ENCODE measurements at regions not wholly inside any gene's neighbourhood (a gene's known extent, or its start where the extent isn't known, plus 50 kb on each side); places are given as distances from the start of the nearest gene placed in this dataset.
"Not testable (repeated sequence)": the region's sequence is repeated elsewhere in the genome, so short reads cannot be mapped to it uniquely, and the experiment has no call there.

GRCh38 chr10:119996944-119997343 is 104.4 kb downstream of the SEC23IP start:
- DNase-seq (ENCODE audit: low read depth in 3 of 3), result no peak

GRCh38 chr10:119997429-119997828 is 104.9 kb downstream of the SEC23IP start:
- no peak for DNase-seq (ENCODE audit: low read depth in 3 of 3)

DNA sequence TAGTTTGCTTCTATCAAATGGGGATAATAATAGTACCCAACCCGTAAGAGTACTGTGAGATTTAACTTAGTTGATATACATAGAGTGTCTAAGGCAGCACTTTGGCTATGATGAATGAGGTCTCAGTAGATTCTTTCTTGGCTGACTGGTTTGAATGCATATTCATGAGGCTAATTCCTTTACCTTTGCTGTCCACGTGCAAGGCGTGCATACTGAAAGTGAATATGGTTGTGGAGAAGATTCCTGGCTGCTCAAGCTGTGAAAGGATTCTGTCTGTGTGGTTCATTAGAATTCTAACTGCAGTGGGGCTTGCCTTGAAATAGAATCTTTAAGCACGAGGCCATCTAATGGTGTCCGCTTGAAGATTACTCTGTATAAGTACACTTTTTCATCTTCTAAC is 110.3 kb downstream of the SEC23IP start:
- DNase-seq (ENCODE audit: low read depth in 3 of 3), result no peak

DNA sequence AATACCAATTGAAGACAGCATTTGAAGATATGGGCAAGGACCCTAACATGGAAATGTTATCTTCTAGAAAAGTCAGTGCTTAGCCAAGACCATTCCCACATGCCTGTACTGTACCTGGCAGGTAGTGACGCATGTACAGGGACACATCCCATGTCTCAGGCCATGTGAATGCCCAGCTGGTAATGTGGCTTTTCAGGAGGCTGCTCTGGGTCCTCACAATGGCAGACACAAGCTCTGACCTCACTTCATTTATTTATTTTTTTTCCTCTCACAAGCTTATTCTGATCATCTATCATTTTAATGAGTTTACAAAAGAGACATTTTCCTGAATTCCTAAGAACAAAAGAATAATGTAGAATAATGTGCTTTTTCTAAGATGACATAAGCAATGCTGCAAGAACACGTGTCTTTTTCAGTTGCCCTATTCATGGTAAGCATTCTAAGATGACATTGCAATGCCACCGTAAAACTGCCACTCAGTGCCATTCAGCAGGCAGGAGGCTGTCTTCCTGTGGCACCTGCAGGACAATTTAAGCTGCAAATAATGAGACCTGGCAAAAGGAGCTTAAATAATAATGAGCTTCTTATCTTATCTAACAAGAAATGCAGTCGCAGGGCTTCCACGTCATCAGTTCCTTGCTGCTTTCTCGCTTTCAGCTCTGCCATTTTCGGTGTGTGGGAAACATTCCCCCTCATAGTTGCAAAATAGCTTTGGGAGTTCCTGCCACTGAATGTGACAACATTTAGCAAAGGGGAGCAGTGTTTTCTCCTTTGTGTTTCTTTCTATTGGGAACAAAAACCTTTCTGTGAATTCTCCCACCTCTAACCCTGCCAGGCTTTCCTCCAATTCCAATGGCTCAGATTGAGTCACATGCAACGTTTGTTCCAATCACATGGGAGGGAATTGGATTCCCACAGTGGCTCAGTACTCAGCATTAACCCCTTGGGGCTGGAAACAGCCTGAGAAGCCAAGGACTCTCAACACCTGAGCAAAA is 113.0 kb downstream of the SEC23IP start:
- no peak for DNase-seq (ENCODE audit: low read depth in 3 of 3)

DNA sequence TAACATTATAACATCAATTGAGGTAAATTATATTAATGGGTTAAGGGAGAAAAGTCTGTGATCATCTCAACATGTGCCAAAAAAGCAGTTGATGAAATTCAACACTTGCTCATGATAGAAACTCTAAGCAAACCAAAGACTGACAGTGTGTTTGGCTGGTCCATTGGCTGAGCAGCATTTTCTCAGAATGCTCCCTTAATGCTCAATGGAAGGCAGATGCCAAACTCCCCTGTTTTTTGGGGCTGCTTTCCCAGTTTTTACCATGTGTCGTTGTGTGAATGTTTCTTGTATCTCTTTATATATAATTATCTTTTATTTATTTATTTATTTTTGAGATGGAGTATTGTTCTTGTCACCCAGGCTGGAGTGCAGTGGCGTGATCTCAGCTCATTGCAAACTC is 114.7 kb downstream of the SEC23IP start:
- no peak for DNase-seq (ENCODE audit: low read depth in 3 of 3)

GRCh38 chr10:120011359-120012130 is 119.0 kb downstream of the SEC23IP start:
- DNase-seq (ENCODE audit: low read depth in 3 of 3), result no peak

DNA sequence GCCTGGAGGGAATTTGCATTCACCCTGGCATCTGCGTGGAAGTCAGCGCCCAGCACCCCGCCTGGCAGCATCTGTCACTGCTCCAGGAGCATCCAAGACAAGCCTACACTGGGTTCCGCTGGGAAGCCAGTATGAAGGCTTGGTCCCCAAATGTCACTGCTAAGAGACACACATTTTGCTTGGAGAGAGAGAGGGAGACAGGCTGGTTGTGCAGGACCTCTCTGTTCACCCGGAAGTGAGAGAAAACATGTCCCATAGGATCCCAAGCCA is 119.5 kb downstream of the SEC23IP start:
- DNase-seq (ENCODE audit: low read depth in 3 of 3), result no peak

GRCh38 chr10:120012566-120012965 is 120.0 kb downstream of the SEC23IP start:
- DNase-seq (ENCODE audit: low read depth in 3 of 3), result no peak

DNA sequence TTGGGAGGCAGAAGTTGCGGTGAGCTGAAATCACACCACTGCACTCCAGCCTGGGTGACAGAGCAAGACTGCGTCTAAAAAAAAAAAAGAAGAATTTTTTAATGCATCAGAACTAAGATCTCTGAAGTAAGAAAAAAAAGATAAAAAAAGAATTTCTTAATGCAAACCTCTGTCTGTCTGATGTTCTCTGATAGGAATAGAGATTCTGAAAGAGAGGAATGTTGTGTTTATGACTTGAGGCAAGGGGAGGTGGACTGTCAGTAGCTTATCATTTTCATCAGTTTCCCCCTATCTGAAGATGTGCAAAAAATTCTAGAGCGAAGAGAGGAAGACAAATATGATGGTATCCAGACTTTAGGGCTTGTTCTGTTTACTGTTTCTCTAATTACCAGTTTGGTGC is 121.5 kb downstream of the SEC23IP start:
- DNase-seq (ENCODE audit: low read depth in 3 of 3), result no peak

- no peak for DNase-seq (ENCODE audit: low read depth in 3 of 3)
Measured at GRCh38 chr10:120015064-120015463, 122.5 kb downstream of the SEC23IP start.

DNA sequence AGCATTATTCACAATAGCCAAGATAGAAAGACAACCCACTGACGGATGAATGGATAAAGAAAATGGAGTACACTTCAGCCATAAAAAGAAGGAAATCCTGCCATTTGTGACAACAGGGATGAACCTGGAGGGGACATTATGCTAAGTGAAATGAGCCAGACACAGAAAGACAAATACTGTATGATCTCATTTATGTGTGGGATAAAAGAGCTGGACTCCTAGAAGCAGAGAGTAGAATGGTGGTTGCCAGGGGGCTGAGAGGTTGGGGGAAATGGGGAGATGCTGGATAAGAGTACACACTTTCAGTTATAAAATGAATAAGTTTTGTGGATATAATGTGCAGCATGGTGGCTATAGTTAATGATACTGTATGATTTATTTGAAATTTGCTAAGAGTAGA is 124.4 kb downstream of the SEC23IP start:
- DNase-seq (ENCODE audit: low read depth in 3 of 3), result no peak

GRCh38 chr10:120017733-120018417 is 125.3 kb downstream of the SEC23IP start:
- no peak for DNase-seq (ENCODE audit: low read depth in 3 of 3)

DNA sequence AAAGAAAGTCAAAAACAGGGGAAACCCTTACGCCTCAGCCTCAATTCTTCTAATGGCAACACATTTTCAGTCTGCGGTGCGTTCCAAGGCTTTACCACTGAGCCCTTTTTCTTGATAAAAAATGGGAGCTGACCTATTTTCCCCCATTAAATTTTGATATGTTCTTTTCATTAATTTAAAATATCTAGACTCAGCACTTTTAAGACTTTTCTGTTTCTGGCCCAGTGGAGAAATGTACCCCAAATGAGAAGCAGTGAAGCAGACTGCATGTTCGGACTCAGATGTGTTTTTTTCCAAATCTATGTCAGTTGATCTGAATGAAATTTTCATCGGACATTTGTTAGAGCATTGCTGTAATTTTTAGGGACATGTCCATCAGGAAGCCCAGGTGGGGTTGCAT is 126.2 kb downstream of the SEC23IP start:
- DNase-seq (ENCODE audit: low read depth in 3 of 3), result no peak

- no peak for DNase-seq (ENCODE audit: low read depth in 3 of 3)
Measured at GRCh38 chr10:120019568-120019967, 127.0 kb downstream of the SEC23IP start.

GRCh38 chr10:120022357-120022756 is 129.8 kb downstream of the SEC23IP start:
- DNase-seq (ENCODE audit: low read depth in 3 of 3), result no peak

- DNase-seq (ENCODE audit: low read depth in 3 of 3), result no peak
Measured at GRCh38 chr10:120034236-120034635, 141.7 kb downstream of the SEC23IP start.

DNA sequence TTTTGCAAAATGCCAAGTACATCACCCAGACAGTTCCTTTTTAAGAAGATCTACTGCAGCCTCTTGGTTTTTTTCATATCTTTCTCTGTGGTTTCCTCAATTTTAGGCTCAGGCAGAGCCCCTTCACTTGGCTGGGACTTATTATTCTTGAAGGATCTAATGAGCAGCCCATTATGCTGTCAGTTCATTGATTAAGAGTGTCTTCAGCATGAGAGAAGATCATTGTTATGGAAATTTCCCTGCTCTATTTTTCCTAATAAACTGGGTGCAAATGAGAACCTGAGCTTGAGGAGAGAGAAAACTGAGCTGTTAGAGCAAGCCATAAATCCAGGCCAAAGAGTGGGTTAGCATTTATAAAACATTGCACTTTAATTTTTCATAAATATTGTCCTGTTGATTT is 146.5 kb downstream of the SEC23IP start:
- no peak for DNase-seq (ENCODE audit: low read depth in 3 of 3)

DNA sequence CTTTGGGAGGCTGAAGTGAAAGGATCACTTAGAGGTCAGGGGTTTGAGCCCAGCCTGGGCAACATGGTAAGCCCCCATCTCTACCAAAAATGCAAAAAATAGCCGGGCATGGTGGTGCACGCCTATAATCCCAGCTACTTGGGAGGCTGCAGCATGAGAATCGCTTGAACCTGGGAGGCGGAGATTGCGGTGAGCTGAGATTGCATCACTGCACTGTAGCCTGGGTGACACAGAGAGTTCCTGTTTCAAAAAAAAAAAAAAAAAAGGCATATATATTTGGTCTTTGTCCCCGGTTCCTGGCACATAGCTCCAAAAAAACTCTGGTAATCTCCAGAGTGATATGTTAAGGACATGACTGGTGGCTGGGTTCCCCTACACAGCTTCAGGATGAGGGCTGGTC is 147.3 kb downstream of the SEC23IP start:
- no peak for DNase-seq (ENCODE audit: low read depth in 3 of 3)

DNA sequence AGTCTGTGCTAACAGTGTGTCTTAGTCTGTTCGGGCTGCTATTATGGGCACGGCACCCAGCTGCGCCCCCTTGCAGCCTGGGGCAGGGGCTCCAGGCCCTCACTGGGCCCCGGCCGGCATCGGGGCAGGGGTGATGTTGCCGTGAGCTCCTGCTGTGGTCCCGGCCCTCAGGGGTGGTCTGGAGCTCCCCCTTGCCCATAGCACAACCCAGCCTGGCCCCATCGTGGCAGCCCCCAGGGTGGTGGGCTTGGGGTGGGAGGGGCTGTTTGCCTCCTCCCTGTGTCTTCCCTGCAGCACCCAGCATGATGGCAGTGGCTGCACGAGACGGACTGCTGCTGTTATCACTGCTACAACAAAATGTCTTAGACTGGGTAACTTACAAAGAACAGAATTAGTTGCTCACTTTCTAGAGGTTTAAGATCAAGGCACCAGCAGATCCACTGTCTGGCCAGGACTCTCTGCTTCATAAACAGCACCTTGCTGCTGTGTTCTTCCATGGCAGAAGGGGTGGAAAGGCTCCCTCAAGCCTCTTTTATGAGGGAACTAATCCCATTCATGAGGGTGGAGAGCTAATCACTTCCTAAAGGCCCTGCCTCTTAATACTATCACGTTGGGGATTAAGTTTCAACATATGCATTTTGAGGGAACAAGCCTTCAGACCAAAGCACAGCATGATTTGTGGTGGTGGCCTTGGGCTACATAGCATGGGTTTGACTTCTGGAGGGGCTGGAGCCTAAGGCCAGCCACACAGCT is 149.5 kb downstream of the SEC23IP start:
- no peak for DNase-seq (ENCODE audit: low read depth in 3 of 3)

DNA sequence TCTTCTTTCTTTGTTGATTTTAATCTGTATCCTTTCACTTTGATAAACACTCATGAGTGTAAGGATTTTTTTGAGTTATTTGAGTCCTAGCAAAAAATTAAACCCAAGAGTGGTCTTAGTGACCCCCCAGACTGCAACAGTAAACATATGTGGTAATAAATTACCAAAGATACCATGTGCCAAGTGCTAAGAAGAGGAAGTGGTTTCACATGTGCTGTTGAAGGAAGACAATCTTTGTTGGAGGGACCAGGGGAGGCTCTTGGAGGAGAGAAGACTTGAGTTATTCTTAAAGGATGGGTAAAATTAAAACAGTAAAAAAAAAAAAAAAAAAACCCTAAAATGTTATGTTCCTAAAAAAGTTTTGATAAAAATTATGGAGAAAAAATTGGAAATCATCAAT is 150.2 kb downstream of the SEC23IP start:
- no peak for DNase-seq (ENCODE audit: low read depth in 3 of 3)

DNA sequence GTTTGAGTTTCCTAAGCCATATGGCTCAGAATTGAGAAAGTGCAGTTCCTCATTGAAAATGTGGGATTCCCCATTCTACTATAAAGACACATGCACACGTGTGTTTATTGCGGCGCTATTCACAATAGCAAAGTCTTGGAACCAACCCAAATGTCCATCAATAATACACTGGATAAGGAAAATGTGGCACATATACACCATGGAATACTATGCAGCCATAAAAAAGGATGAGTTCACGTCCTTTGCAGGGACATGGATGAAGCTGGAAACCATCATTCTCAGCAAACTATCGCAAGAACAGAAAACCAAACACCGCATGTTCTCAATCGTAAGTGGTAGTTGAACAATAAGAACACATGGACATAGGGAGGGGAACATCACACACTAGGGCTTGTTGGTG is 154.8 kb downstream of the SEC23IP start:
- not testable (repeated sequence) for DNase-seq (ENCODE audit: low read depth in 3 of 3)

DNA sequence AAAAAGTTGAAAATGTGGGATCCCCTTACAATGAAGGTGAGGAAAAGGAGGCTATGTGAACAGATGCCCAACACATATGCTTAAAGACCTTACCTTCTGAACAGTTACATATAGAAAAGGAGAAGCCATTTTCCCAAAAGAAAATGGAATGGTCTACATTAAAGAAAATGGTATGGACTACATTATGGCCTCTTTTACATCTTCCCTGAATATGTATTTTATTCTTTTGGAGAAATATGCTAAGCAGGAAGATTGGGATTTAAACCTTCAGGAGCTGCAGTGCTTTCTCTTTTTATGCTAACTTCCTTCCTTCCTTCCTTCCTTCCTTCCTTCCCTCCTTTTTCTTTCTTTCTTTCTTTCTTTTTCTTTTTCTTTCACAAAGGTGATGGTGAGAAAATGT is 155.4 kb downstream of the SEC23IP start:
- DNase-seq (ENCODE audit: low read depth in 3 of 3), result no peak

Measured in stimulated activated CD4-positive, alpha-beta T cell treated with anti-CD3 and anti-CD28 coated beads, TNF-alpha, amount 100 ng/mL, for 24 hours (primary cell).